WTC11 (cell line): ENCODE measurements at regions not wholly inside any gene's neighbourhood (a gene's known extent, or its start where the extent isn't known, plus 50 kb on each side); places are given as distances from the start of the nearest gene placed in this dataset.

Source experiments
- ATF3 ChIP-seq: sonication (generic); formaldehyde crosslinking; conservative IDR thresholded peaks from 2 replicates; pipeline ENCODE4 v1.8.1; 2022; ENCODE audit warnings: mild to moderate bottlenecking, missing genetic modification reagents
- CTCF ChIP-seq: fragments of 200-600 bp; IDR thresholded peaks from 2 replicates; pipeline ENCODE4 v1.8.0; 2022; ENCODE audit warnings: antibody characterized with exemption
- ESRRA ChIP-seq: sonication (generic); formaldehyde crosslinking; IDR thresholded peaks from 2 replicates; pipeline ENCODE4 v1.8.1; 2022; ENCODE audit warnings: mild to moderate bottlenecking, missing genetic modification reagents, borderline replicate concordance
- ETV6 ChIP-seq: sonication (generic); formaldehyde crosslinking; IDR thresholded peaks from 2 replicates; pipeline ENCODE4 v1.8.1; 2022; ENCODE audit warnings: mild to moderate bottlenecking, missing genetic modification reagents
- FOXP1 ChIP-seq: sonication (generic); formaldehyde crosslinking; IDR thresholded peaks from 2 replicates; pipeline ENCODE4 v1.8.0; 2022; ENCODE audit warnings: missing genetic modification reagents, mild to moderate bottlenecking, moderate library complexity, borderline replicate concordance
- HMGXB4 ChIP-seq: sonication (generic); formaldehyde crosslinking; IDR thresholded peaks from 2 replicates; pipeline ENCODE4 v1.8.1; 2023; ENCODE audit warnings: mild to moderate bottlenecking, moderate library complexity, missing genetic modification reagents
- MLX ChIP-seq: sonication (generic); formaldehyde crosslinking; IDR thresholded peaks from 2 replicates; pipeline ENCODE4 v1.8.1; 2023; ENCODE audit warnings: mild to moderate bottlenecking, missing genetic modification reagents, moderate library complexity
- MYBL2 ChIP-seq: sonication (generic); formaldehyde crosslinking; IDR thresholded peaks from 2 replicates; pipeline ENCODE4 v1.8.1; 2023; ENCODE audit warnings: mild to moderate bottlenecking, moderate library complexity, missing genetic modification reagents
- SP1 ChIP-seq: sonication (generic); formaldehyde crosslinking; conservative IDR thresholded peaks from 2 replicates; pipeline ENCODE4 v1.8.1; 2022; ENCODE audit warnings: missing genetic modification reagents
- USF2 ChIP-seq: sonication (generic); formaldehyde crosslinking; IDR thresholded peaks from 2 replicates; pipeline ENCODE4 v1.8.1; 2023; ENCODE audit warnings: mild to moderate bottlenecking, missing genetic modification reagents, moderate library complexity
- ZBTB43 ChIP-seq: sonication (generic); formaldehyde crosslinking; IDR thresholded peaks from 2 replicates; pipeline ENCODE4 v1.8.1; 2023; ENCODE audit warnings: mild to moderate bottlenecking, missing genetic modification reagents
- ZNF281 ChIP-seq: sonication (generic); formaldehyde crosslinking; IDR thresholded peaks from 2 replicates; pipeline ENCODE4 v1.8.0; 2023; ENCODE audit warnings: mild to moderate bottlenecking, missing genetic modification reagents
- ZNF416 ChIP-seq: fragments of 250-450 bp; sonication (Bioruptor Pico); IDR thresholded peaks from 2 replicates; pipeline ENCODE4 v1.9.0; 2021; ENCODE audit warnings: mild to moderate bottlenecking, inconsistent platforms

GRCh38 chr11:119552106-119552485 is 129.1 kb upstream of the THY1 start:
- TF ChIP-seq ETV6 (no peak), CTCF (no peak), SP1 (CRISPR knock-in tag) (no peak), MLX (CRISPR knock-in tag) (no peak), ZNF416 (no peak), ESRRA (no peak), MYBL2 (CRISPR knock-in tag) (no peak), ZBTB43 (CRISPR knock-in tag) (no peak), ATF3 (no peak), FOXP1 (CRISPR knock-in tag) (no peak), HMGXB4 (no peak), USF2 (CRISPR knock-in tag) (no peak), ZNF281 (no peak)
